Ishikawa (cell line): ENCODE measurements at regions not wholly inside any gene's neighbourhood (a gene's known extent, or its start where the extent isn't known, plus 50 kb on each side); places are given as distances from the start of the nearest gene placed in this dataset.

ENCODE experiments used
- CEBPB ChIP-seq: IDR thresholded peaks from 2 replicates; pipeline ENCODE4 v1.6.1; 2012
- EGR1 ChIP-seq: IDR thresholded peaks from 2 replicates; pipeline ENCODE4 v1.6.1; 2012
- EP300 ChIP-seq: IDR thresholded peaks from 2 replicates; pipeline ENCODE4 v1.6.1; 2012; ENCODE audit warnings: borderline replicate concordance
- FOXM1 ChIP-seq: IDR thresholded peaks from 2 replicates; pipeline ENCODE4 v1.6.1; 2012; ENCODE audit warnings: low read depth, borderline replicate concordance
- MAX ChIP-seq: IDR thresholded peaks from 2 replicates; pipeline ENCODE4 v1.6.1; 2012
- NFIC ChIP-seq: IDR thresholded peaks from 2 replicates; pipeline ENCODE4 v1.6.1; 2012
- RAD21 ChIP-seq: IDR thresholded peaks from 2 replicates; pipeline ENCODE4 v1.6.1; 2012; ENCODE audit warnings: low read depth
- REST ChIP-seq: IDR thresholded peaks from 2 replicates; pipeline ENCODE4 v1.6.1; 2012; ENCODE audit warnings: low read depth, mild to moderate bottlenecking
- TAF1 ChIP-seq: IDR thresholded peaks from 2 replicates; pipeline ENCODE4 v1.6.1; 2012; ENCODE audit warnings: low read depth, mild to moderate bottlenecking
- TCF12 ChIP-seq: IDR thresholded peaks from 2 replicates; pipeline ENCODE4 v1.6.1; 2012; ENCODE audit warnings: low read depth
- YY1 ChIP-seq: IDR thresholded peaks from 2 replicates; pipeline ENCODE4 v1.6.1; 2012; ENCODE audit warnings: low read depth

GRCh38 chr2:2671826-2672225 lies 340.8 kb upstream of the MYT1L start:
- TF ChIP-seq MAX (no peak), NFIC (no peak), REST (no peak), YY1 (no peak), EP300 (no peak), FOXM1 (no peak), TCF12 (no peak), TAF1 (no peak), EGR1 (no peak), CEBPB (no peak), RAD21 (no peak)
